ENCODE measurements at regions not wholly inside any gene's neighbourhood (a gene's known extent, or its start where the extent isn't known, plus 50 kb on each side); places are given as distances from the start of the nearest gene placed in this dataset.

DNA sequence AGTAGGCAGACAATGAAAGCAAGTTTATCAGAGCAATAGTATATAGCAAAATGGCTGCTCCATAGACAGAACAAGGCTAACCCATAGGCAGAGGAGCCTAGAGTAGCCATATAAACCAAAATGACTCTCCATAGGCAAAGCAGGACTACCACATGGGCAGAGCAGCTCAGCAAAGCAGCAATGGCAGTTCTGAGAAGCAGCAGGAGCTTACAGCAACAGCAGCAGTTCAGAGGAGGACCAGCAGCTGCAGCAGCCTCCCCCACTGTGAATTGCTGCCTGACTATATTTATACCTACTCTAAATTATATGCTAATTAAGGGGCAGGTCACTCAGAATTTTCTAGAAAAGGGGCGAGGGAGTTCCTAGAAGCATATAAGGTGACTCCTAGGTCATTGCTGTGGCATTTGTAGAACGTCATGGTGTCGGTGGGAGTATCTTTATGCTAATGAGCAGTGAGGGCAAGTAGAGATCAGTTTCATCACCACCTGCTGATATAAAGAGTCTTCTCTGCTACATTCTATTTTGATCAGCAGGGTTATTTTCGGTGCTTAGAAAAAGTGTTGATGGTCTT lies 1115.5 kb downstream of the DTWD2 start:
- Histone ChIP-seq H3K9me3 (no peaks in the 10 kb centered on the region), H3K36me3 (replicated peaks) (no peaks in the 10 kb centered on the region), H3K27me3 (ENCODE audit: low read depth) (no peaks in the 10 kb centered on the region), H3K4me1 (no peaks in the 10 kb centered on the region), H3K4me3 (no peak overlapping the region)
- in situ Hi-C loops (cut with MboI; ENCODE audit: low sequenced_read_pairs): no loop called here
- DNase-seq (ENCODE audit: low spot score in 2 of 2): no peak

DNA sequence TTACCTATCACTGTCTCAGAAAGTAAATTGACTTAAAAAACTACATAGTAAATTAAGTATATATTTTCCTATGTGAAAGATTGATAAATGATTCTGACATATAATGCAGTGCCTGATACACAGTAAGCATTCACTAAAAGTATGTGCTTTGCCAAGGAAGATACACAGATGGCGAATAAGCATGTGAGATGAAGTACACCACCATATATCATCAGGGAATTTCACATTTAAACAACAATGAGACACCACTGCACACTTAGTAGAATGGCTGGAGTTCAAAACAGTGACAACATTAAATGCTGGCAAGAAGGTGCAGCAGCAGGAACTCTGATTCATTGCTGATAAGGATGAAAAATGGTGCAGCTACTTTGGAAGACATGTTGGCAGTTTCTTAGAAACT lies 1118.8 kb downstream of the DTWD2 start:
- in situ Hi-C loops (cut with MboI; ENCODE audit: low sequenced_read_pairs): no loop called here
- H3K4me3 ChIP-seq: no peak overlapping the region
- no peaks in the 10 kb centered on the region for H3K36me3 ChIP-seq (replicated peaks)
- DNase-seq (ENCODE audit: low spot score in 2 of 2): no peak
- H3K9me3 ChIP-seq: no peaks in the 10 kb centered on the region
- H3K27me3 ChIP-seq (ENCODE audit: low read depth): no peaks in the 10 kb centered on the region
- no peaks in the 10 kb centered on the region for H3K4me1 ChIP-seq

DNA sequence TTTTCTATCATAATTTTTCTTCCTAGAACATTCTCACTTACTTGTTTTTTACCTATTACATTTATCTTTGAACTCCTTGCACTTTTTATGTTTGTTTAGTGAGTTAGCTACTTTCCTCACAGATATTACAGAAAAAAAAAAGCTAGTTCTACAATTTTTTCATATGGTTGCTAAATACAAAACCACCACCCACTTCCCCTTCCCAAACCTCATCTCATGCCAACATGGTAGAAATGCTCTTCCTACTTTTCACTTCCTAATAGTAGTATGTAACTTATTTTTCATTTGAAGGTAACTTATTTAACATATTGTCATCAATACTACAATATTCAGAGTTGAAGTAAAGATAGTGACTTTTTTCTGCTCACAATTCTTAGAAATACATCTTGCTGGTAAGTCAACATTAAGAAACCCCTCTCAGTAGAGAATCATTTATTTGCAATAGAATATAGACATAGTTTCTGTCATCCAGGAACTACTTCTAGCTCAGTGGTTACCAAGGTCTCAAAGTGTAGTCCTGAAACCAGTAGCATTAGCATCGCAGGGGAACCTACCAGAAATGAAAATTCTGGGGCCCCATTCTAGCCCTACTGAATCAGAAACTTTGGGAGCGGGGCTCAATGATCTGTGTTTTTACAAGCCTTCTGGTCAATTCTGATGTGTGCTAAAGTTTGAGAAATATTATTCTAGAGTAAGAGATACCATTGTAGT lies 1124.6 kb downstream of the DTWD2 start:
- DNase-seq (ENCODE audit: low spot score in 2 of 2): no peak
- Histone ChIP-seq H3K4me1 (no peaks in the 10 kb centered on the region), H3K36me3 (replicated peaks) (no peaks in the 10 kb centered on the region), H3K27me3 (ENCODE audit: low read depth) (no peaks in the 10 kb centered on the region), H3K9me3 (no peaks in the 10 kb centered on the region), H3K4me3 (no peak overlapping the region)
- in situ Hi-C loops (cut with MboI; ENCODE audit: low sequenced_read_pairs): no loop called here

DNA sequence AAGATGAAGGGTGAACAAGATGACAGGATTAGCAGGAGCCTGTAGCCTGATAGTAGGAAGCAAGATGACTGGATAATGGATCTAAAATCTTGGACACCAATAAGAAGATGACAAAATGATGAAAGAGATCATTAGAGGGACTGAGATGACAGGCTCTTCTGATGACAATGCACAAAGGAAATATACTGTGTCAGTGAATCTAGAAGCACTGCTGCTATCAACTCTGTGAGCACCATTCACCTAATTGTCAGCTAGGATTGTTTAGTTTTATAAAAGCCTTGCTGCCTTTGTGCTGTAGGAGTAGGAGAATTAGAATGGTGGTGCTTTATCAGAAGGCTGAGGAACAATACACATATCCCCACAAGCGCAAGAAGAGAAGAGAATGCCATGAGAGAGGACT lies 1127.8 kb downstream of the DTWD2 start:
- H3K9me3 ChIP-seq: no peaks in the 10 kb centered on the region
- no peak overlapping the region for H3K4me3 ChIP-seq
- no peak for DNase-seq (ENCODE audit: low spot score in 2 of 2)
- H3K36me3 ChIP-seq (replicated peaks): no peaks in the 10 kb centered on the region
- H3K27me3 ChIP-seq (ENCODE audit: low read depth): no peaks in the 10 kb centered on the region
- in situ Hi-C loops (cut with MboI; ENCODE audit: low sequenced_read_pairs): no loop called here
- no peaks in the 10 kb centered on the region for H3K4me1 ChIP-seq

DNA sequence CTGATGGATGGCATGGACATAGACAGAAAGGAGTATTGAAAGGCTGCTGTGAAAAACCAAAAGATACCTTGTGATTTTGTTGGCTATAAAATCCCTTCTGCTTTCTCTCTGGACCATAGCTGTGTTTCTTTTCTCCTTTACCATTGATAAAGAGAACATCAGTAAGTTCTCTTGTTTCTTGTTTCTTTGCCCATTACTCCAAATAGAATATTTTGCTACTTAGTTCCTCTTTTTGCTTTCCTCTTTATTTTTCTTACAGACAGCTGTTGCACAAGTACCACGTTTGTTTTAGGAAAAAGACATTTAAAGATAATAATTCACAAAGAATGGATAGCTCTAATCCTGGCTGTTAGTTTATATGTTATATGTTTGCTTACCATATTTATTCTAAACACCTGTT lies 1129.2 kb downstream of the DTWD2 start:
- in situ Hi-C loops (cut with MboI; ENCODE audit: low sequenced_read_pairs): no loop called here
- DNase-seq (ENCODE audit: low spot score in 2 of 2): no peak
- no peaks in the 10 kb centered on the region for H3K9me3 ChIP-seq

DNA sequence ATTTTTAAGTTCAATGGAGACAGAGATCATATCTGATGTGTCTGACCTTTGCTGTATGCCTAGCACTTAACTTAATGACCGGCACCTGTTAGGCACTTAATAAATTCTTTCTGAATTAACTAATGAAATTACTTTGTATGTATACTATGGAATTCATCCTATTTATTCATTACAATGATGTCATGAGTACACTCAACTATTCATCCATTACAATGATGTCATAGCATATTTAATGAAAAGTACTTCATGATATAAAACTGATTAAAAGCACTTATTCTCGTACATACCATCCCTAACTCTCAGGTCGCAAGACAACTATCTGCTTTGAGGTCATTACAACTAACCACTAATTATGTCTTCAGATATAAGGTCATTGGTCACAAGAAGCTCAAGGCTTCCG lies 1131.6 kb downstream of the DTWD2 start:
- no peaks in the 10 kb centered on the region for H3K4me1 ChIP-seq
- no peak for DNase-seq (ENCODE audit: low spot score in 2 of 2)
- H3K27me3 ChIP-seq (ENCODE audit: low read depth): no peaks in the 10 kb centered on the region
- in situ Hi-C loops (cut with MboI; ENCODE audit: low sequenced_read_pairs): no loop called here
- H3K4me3 ChIP-seq: no peak overlapping the region
- no peaks in the 10 kb centered on the region for H3K9me3 ChIP-seq
- no peaks in the 10 kb centered on the region for H3K36me3 ChIP-seq (replicated peaks)

More for the DNA sequence above, 1129.2 kb downstream of the DTWD2 start:
- Histone ChIP-seq H3K27me3 (ENCODE audit: low read depth) (no peaks in the 10 kb centered on the region), H3K36me3 (replicated peaks) (no peaks in the 10 kb centered on the region), H3K4me1 (no peaks in the 10 kb centered on the region), H3K4me3 (no peak overlapping the region)

DNA sequence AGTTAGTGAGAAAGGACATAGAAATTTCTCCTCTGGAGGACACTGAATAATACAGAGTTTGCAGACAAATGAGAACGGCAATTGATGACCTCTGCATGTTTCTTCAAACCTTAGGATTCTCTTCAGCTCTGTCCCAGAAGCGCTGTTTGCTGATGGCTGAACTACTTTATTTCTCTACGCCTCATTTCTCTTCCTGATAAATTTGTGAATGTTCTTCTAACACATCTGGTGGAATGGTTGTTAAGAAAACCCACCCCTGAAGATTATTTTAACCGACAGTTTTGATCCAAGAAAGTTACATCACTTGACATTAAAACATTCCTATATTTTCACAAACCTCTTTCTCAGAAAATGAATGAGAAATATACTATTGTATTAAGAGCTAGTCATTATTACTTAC lies 1150.6 kb downstream of the DTWD2 start:
- Histone ChIP-seq H3K4me1 (no peaks in the 10 kb centered on the region), H3K4me3 (no peak overlapping the region), H3K36me3 (replicated peaks) (no peaks in the 10 kb centered on the region), H3K27me3 (ENCODE audit: low read depth) (no peaks in the 10 kb centered on the region), H3K9me3 (no peaks in the 10 kb centered on the region)
- in situ Hi-C loops (cut with MboI; ENCODE audit: low sequenced_read_pairs): no loop called here
- DNase-seq (ENCODE audit: low spot score in 2 of 2): no peak

DNA sequence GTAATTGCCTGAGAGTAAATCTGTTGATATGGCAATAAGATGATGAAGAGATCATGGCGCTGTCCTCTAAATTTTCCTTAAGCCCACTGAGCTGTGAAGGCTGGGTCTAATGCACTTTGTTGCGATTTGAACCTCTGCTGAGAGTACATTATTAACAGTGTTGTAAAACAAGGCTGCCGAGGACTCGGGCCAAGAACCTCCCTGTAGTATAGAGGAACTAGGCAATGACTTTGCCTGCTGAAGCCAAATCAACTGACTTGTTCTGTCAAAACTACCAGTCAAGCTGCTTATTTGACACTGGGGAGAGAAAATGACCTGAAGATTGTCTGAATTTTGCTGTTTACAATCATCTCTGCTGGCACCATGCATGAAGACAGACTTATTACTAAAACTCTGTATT lies 1154.7 kb downstream of the DTWD2 start:
- in situ Hi-C loops (cut with MboI; ENCODE audit: low sequenced_read_pairs): no loop called here
- no peak for DNase-seq (ENCODE audit: low spot score in 2 of 2)

DNA sequence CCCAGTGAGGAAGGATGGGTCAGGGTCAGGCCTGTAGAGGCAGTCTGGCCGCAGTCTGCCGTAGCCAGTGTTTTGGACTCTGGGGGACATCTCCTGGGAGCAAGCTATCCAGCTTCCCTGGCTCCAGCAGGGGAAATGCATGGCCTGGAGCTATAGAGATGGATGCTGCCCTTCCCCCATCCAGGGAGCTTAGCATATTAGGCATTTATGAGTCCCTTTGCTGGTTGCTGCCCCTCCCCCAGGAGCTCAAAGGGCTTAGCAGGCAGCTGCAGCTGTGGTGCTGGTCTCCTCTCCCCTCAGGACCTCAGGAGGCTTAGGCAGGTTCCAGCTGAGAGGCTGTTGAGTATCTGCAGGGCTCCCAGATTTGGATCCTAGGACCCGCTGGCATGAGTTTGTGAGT lies 1158.7 kb downstream of the DTWD2 start:
- H3K36me3 ChIP-seq (replicated peaks): no peaks in the 10 kb centered on the region
- in situ Hi-C loops (cut with MboI; ENCODE audit: low sequenced_read_pairs): no loop called here
- peak in 1 of 2 experiments; percentile 47 for DNase-seq (ENCODE audit: low spot score in 2 of 2)

More for the DNA sequence above, 1154.7 kb downstream of the DTWD2 start:
- no peak overlapping the region for H3K4me3 ChIP-seq
- no peaks in the 10 kb centered on the region for H3K4me1 ChIP-seq
- no peaks in the 10 kb centered on the region for H3K27me3 ChIP-seq (ENCODE audit: low read depth)
- no peaks in the 10 kb centered on the region for H3K9me3 ChIP-seq
- H3K36me3 ChIP-seq (replicated peaks): no peaks in the 10 kb centered on the region

DNA sequence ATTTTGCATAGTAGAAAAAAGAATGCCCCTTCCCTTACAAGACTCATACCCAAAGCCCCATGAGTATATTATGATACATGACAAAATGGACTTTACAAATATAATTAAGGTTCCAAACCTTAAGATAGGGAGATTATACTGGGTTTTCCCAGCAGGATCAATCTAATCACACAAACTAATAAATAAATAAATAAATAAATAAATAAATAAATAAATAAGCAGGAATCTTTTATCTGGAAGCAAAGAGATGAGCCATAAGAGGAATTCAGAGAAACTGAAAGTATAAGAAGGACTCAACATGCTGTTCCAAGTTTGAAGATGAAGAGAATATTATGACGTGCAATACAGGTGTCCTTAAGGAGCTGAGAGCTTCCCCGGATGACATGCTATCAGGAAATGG lies 1174.5 kb downstream of the DTWD2 start:
- Histone ChIP-seq H3K27me3 (ENCODE audit: low read depth) (no peaks in the 10 kb centered on the region), H3K4me3 (no peak overlapping the region), H3K4me1 (no peaks in the 10 kb centered on the region), H3K36me3 (replicated peaks) (no peaks in the 10 kb centered on the region), H3K9me3 (no peaks in the 10 kb centered on the region)
- no peak for DNase-seq (ENCODE audit: low spot score in 2 of 2)
- in situ Hi-C loops (cut with MboI; ENCODE audit: low sequenced_read_pairs): no loop called here

More for the DNA sequence above, 1158.7 kb downstream of the DTWD2 start:
- no peak overlapping the region for H3K4me3 ChIP-seq
- no peaks in the 10 kb centered on the region for H3K4me1 ChIP-seq
- H3K27me3 ChIP-seq (ENCODE audit: low read depth): no peaks in the 10 kb centered on the region
- H3K9me3 ChIP-seq: no peaks in the 10 kb centered on the region

DNA sequence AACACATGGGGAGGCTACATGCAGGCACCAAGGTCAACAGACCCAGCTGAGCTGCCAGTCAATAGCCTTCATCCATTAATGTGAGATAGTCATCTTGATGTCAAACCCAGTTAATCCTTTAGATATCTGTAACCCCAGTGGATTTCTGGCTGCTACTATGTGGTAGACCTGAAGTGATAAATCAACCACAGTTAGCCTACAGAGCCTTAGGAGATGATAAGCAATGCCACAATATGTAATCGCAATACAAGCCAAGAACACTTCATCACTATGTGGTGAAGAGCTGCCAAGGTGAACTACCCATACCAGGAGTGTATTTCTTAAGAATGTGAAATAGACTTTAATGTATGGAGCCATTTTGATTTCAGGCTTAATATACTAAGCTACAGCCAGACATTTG lies 1175.5 kb downstream of the DTWD2 start:
- H3K9me3 ChIP-seq: no peaks in the 10 kb centered on the region
- no peaks in the 10 kb centered on the region for H3K36me3 ChIP-seq (replicated peaks)
- H3K27me3 ChIP-seq (ENCODE audit: low read depth): no peaks in the 10 kb centered on the region
- DNase-seq (ENCODE audit: low spot score in 2 of 2): no peak
- H3K4me3 ChIP-seq: no peak overlapping the region
- in situ Hi-C loops (cut with MboI; ENCODE audit: low sequenced_read_pairs): no loop called here
- H3K4me1 ChIP-seq: no peaks in the 10 kb centered on the region

DNA sequence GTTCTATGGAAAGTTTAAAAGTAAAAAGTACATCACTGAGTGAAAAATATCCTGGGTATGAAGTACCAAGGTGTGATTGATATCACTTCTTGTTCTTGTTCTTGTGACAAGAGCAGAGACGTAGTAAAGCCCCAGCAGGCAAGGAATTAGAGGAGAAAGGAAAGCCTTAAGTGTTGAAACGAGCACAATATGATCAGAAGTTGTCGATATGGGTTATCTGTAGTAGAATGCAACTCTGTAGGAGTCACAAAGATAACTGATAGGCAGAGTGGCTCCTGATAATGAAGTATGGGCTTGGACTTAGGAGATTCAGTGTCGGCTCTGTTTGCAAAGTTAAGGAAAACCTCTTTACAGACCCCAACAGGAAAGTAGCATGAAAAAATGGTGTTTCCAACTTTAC lies 1179.1 kb downstream of the DTWD2 start:
- DNase-seq (ENCODE audit: low spot score in 2 of 2): no peak
- in situ Hi-C loops (cut with MboI; ENCODE audit: low sequenced_read_pairs): no loop called here
- Histone ChIP-seq H3K27me3 (ENCODE audit: low read depth) (no peaks in the 10 kb centered on the region), H3K4me1 (no peaks in the 10 kb centered on the region), H3K4me3 (no peak overlapping the region), H3K9me3 (no peaks in the 10 kb centered on the region), H3K36me3 (replicated peaks) (no peaks in the 10 kb centered on the region)

DNA sequence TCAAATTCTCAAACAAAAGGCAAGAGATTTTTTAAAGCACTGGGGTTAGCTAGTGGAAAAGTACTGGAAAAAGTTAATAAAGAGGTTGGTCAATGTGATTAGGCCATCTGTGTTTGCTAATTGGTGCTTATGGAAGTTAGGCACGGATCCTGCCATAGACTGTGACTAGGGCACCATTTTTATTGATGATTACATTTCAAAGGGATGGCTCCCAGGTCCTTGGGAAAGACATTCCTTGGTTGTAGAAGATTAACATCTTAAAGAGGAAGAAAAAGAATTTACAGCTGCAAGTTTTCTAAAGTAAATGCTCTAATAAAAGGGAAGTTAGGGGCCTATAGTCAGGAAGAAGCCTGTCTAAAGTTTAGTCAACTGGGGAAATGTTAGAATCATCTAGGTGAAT lies 1183.3 kb downstream of the DTWD2 start:
- DNase-seq (ENCODE audit: low spot score in 2 of 2): no peak
- no peaks in the 10 kb centered on the region for H3K4me1 ChIP-seq
- in situ Hi-C loops (cut with MboI; ENCODE audit: low sequenced_read_pairs): no loop called here

DNA sequence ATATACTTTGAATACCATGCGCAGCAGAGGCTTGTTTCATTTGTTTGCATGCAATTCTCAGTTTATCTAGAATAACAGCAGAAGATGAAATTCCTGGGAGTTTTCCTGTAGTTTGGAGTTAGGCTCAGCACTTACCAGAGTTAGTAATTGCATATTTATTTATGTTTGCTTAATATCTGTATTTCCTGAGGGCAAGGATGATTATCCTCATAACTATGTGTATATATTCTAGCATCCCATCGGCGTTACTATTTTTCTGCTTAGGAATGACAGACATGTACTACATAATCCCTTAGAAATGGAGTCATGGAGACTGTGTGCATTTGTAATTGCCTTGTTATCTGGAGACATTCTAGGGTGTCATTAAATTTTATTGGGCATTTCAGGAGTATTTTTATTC lies 1184.8 kb downstream of the DTWD2 start:
- H3K4me3 ChIP-seq: no peak overlapping the region
- H3K27me3 ChIP-seq (ENCODE audit: low read depth): no peaks in the 10 kb centered on the region
- in situ Hi-C loops (cut with MboI; ENCODE audit: low sequenced_read_pairs): no loop called here
- no peaks in the 10 kb centered on the region for H3K4me1 ChIP-seq
- no peaks in the 10 kb centered on the region for H3K9me3 ChIP-seq
- DNase-seq (ENCODE audit: low spot score in 2 of 2): no peak
- no peaks in the 10 kb centered on the region for H3K36me3 ChIP-seq (replicated peaks)

More for the DNA sequence above, 1183.3 kb downstream of the DTWD2 start:
- Histone ChIP-seq H3K27me3 (ENCODE audit: low read depth) (no peaks in the 10 kb centered on the region), H3K4me3 (no peak overlapping the region), H3K36me3 (replicated peaks) (no peaks in the 10 kb centered on the region), H3K9me3 (no peaks in the 10 kb centered on the region)

DNA sequence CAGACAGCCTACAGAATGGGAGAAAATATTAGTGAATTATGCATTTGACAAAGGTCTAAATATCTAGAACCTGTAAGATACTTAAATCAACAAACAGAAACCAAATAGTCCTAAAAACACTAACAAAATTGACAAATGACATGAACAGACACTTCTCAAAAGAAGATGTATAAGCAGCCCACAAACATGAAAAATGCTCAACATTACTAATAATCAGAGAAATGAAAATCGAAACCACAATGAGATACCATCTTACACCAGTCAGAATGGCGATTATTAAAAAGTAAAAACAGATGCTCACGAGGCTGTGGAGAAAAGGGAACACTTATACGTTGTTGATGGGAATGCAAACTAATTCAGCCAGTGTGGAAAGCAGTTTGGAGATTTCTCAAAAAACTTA lies 1186.8 kb downstream of the DTWD2 start:
- in situ Hi-C loops (cut with MboI; ENCODE audit: low sequenced_read_pairs): no loop called here
- no peaks in the 10 kb centered on the region for H3K4me1 ChIP-seq
- no peak for DNase-seq (ENCODE audit: low spot score in 2 of 2)
- no peaks in the 10 kb centered on the region for H3K27me3 ChIP-seq (ENCODE audit: low read depth)
- H3K36me3 ChIP-seq (replicated peaks): no peaks in the 10 kb centered on the region
- H3K4me3 ChIP-seq: no peak overlapping the region
- no peaks in the 10 kb centered on the region for H3K9me3 ChIP-seq
